ENCODE measurements at regions not wholly inside any gene's neighbourhood (a gene's known extent, or its start where the extent isn't known, plus 50 kb on each side); places are given as distances from the start of the nearest gene placed in this dataset.

- H3K4me1 ChIP-seq: no peaks in the 10 kb centered on the region
- TF ChIP-seq POLR2A (IDR thresholded peaks at IDR 0.05): no peak
- TF ChIP-seq, protein P1, sequence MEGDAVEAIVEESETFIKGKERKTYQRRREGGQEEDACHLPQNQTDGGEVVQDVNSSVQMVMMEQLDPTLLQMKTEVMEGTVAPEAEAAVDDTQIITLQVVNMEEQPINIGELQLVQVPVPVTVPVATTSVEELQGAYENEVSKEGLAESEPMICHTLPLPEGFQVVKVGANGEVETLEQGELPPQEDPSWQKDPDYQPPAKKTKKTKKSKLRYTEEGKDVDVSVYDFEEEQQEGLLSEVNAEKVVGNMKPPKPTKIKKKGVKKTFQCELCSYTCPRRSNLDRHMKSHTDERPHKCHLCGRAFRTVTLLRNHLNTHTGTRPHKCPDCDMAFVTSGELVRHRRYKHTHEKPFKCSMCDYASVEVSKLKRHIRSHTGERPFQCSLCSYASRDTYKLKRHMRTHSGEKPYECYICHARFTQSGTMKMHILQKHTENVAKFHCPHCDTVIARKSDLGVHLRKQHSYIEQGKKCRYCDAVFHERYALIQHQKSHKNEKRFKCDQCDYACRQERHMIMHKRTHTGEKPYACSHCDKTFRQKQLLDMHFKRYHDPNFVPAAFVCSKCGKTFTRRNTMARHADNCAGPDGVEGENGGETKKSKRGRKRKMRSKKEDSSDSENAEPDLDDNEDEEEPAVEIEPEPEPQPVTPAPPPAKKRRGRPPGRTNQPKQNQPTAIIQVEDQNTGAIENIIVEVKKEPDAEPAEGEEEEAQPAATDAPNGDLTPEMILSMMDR (IDR thresholded peaks at IDR 0.05 in 4 of 5, conservative IDR thresholded peaks at IDR 0.05 in 1 of 5): no peak
These were observed 475.4 kb downstream of the IGSF11 start for GRCh38 chr3:118559286-118559685.

DNA sequence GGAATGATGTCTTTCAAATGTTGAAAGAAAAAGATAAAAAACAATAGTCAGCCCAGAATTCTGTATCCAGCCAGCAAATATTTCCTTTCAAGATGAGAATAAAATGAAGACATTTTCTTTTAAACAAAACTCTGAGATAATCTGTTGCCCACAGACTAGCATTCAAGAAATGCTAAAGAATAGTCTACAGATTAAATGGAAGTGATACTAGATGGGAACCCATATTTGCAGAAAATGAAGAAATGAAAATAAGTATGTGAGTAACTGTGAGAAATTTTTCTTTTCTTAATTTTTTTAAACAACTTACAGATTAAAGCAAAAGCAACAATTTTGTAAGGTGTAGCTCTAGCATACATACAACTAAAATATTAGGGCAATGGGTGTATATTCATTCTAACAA lies 469.8 kb downstream of the IGSF11 start:
- no peaks in the 10 kb centered on the region for H3K27me3 ChIP-seq
- ATAC-seq: no peak
- no peak for DNase-seq
- no peaks in the 10 kb centered on the region for H3K4me1 ChIP-seq
- no peaks in the 10 kb centered on the region for H3K9me3 ChIP-seq
- TF ChIP-seq POLR2A (IDR thresholded peaks at IDR 0.05): no peak
- TF ChIP-seq, protein P1 (IDR thresholded peaks at IDR 0.05 in 4 of 5, conservative IDR thresholded peaks at IDR 0.05 in 1 of 5): no peak
- no peak overlapping the region for H3K4me3 ChIP-seq
- intact Hi-C loops (cut with DNase I; ENCODE audit: low total_unique reads): no loop called here
- in situ Hi-C loops (cut with MboI; ENCODE audit: low sequenced_read_pairs in 4 of 4): no loop called here
- H3K27ac ChIP-seq: no peak overlapping the region
- no peaks in the 10 kb centered on the region for H3K36me3 ChIP-seq

More at GRCh38 chr3:118559286-118559685, 475.4 kb downstream of the IGSF11 start:
- in situ Hi-C loops (cut with MboI; ENCODE audit: low sequenced_read_pairs in 4 of 4): no loop called here
- H3K36me3 ChIP-seq: no peaks in the 10 kb centered on the region
- DNase-seq (no peak), ATAC-seq (no peak)
- intact Hi-C loops (cut with DNase I; ENCODE audit: low total_unique reads): no loop called here
- H3K9me3 ChIP-seq: no peaks in the 10 kb centered on the region
- H3K27me3 ChIP-seq: no peaks in the 10 kb centered on the region
- no peak overlapping the region for H3K4me3 ChIP-seq
- H3K27ac ChIP-seq: no peak overlapping the region

DNA sequence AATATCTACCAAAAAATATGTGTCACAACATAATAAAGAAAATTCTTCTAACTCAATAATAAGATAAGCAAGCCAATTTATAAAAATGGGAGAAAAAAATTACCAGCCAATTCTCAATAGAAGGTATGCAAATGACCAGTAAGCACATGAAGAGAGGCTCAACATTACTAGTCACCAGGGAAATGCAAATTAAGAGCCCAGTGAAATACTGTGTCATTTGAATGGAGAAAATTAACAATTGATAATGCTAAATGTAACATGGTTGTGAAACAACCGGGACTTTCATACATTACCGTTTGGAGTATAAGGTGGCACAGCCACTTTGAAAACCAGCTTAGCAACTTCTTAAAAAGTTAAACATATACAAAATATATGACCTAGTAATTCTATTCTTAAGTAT lies 460.7 kb downstream of the IGSF11 start:
- DNase-seq: no peak

GRCh38 chr3:118577055-118577777 lies 457.4 kb downstream of the IGSF11 start:
- no peaks in the 10 kb centered on the region for H3K36me3 ChIP-seq
- H3K27ac ChIP-seq: no peak overlapping the region
- TF ChIP-seq, protein P1 (IDR thresholded peaks at IDR 0.05 in 4 of 5, conservative IDR thresholded peaks at IDR 0.05 in 1 of 5): no peak
- no peak for TF ChIP-seq POLR2A (IDR thresholded peaks at IDR 0.05)
- DNase-seq (no peak), ATAC-seq (no peak)
- H3K4me1 ChIP-seq: no peaks in the 10 kb centered on the region
- in situ Hi-C loops (cut with MboI; ENCODE audit: low sequenced_read_pairs in 4 of 4) (no loop called here), intact Hi-C loops (cut with DNase I; ENCODE audit: low total_unique reads) (no loop called here)
- no peaks in the 10 kb centered on the region for H3K9me3 ChIP-seq
- H3K4me3 ChIP-seq: no peak overlapping the region
- no peaks in the 10 kb centered on the region for H3K27me3 ChIP-seq

More for the DNA sequence above, 460.7 kb downstream of the IGSF11 start:
- no peaks in the 10 kb centered on the region for H3K27me3 ChIP-seq
- ATAC-seq: no peak
- no peak overlapping the region for H3K4me3 ChIP-seq
- intact Hi-C loops (cut with DNase I; ENCODE audit: low total_unique reads): no loop called here
- no peak for TF ChIP-seq POLR2A (IDR thresholded peaks at IDR 0.05)
- TF ChIP-seq, protein P1 (IDR thresholded peaks at IDR 0.05 in 4 of 5, conservative IDR thresholded peaks at IDR 0.05 in 1 of 5): no peak
- no peaks in the 10 kb centered on the region for H3K4me1 ChIP-seq
- in situ Hi-C loops (cut with MboI; ENCODE audit: low sequenced_read_pairs in 4 of 4): no loop called here
- no peaks in the 10 kb centered on the region for H3K36me3 ChIP-seq
- no peak overlapping the region for H3K27ac ChIP-seq
- H3K9me3 ChIP-seq: no peaks in the 10 kb centered on the region

DNA sequence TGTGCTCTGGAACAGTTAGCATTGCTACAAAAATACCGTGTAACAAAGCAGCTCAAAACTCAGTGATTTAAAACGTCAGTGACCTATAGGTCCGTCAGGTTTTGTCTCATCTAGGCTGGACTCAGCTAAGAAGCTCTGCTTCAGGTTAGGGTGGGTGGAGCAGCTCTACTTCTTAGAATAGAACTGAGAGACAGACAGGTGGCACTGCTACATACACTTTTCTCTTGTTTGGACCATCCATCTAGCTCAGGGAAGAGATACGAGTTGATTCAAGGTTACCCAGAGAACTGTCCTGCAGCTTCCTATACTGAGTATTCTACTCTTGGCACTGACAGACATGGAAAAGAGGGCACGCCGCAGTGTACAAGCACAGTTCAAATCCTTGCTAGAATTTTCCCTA lies 456.1 kb downstream of the IGSF11 start:
- Histone ChIP-seq H3K9me3 (no peaks in the 10 kb centered on the region), H3K36me3 (no peaks in the 10 kb centered on the region), H3K27ac (no peak overlapping the region), H3K4me3 (no peak overlapping the region), H3K27me3 (no peaks in the 10 kb centered on the region), H3K4me1 (no peaks in the 10 kb centered on the region)
- ATAC-seq: no peak
- TF ChIP-seq, protein P1 (IDR thresholded peaks at IDR 0.05 in 4 of 5, conservative IDR thresholded peaks at IDR 0.05 in 1 of 5): no peak
- TF ChIP-seq POLR2A (IDR thresholded peaks at IDR 0.05): no peak
- in situ Hi-C loops (cut with MboI; ENCODE audit: low sequenced_read_pairs in 4 of 4) (no loop called here), intact Hi-C loops (cut with DNase I; ENCODE audit: low total_unique reads) (no loop called here)
- DNase-seq: no peak

Measured in gastrocnemius medialis (tissue), 4 donors.